A549 (cell line): ENCODE measurements at regions not wholly inside any gene's neighbourhood (a gene's known extent, or its start where the extent isn't known, plus 50 kb on each side); places are given as distances from the start of the nearest gene placed in this dataset.

Source experiments
- ATAC-seq, 2 experiments: fragments of 200-7000 bp in 1 of 2; fragments of >200 bp in 1 of 2; cut with Nextera tagmentation in 1 of 2; cut with Tn5 transposase in 1 of 2; 3 replicates each; pipeline versions ENCODE4 v1.8.0 to v1.9.1; 2018 to 2020; ENCODE audit warnings: mild to moderate bottlenecking in 1 of 2, moderate library complexity in 1 of 2
- CTCF ChIA-PET: fragments of 300-600 bp; sonication (Branson Sonifier 250); formaldehyde crosslinking; extraction: SDS; loops from one replicate; lab custom pipeline; 2021; ENCODE audit warnings: antibody characterized with exemption, inconsistent platforms; lab: Yijun Ruan, JAX
- POLR2A ChIA-PET: fragments of 350-600 bp; formaldehyde crosslinking; extraction: SDS; loops from one replicate; lab custom pipeline; 2021; ENCODE audit warnings: antibody characterized with exemption, inconsistent platforms; lab: Yijun Ruan, JAX
- DNase-seq, 2 experiments: peaks; one replicate each; pipeline versions ENCODE4 v3.0.0 to v3.0.0-alpha.2; 2011 to 2016; ENCODE audit warnings: low read depth in 1 of 2, low spot score in 1 of 2
- FAIRE-seq: peaks from 2 replicates; lab custom pipeline; 2011; peaks lifted over from hg19 to GRCh38; lab: Jason Lieb, UNC
- H3K27ac ChIP-seq, 2 experiments: fragments of >200 bp; sonication (Bioruptor Twin); formaldehyde crosslinking; 3 replicates each; pipeline ENCODE4 v1.5.1; 2016 to 2017
- H3K4me1 ChIP-seq: fragments of >200 bp; sonication (Bioruptor Twin); formaldehyde crosslinking; 3 replicates; pipeline ENCODE4 v1.6.1; 2016
- H3K4me2 ChIP-seq: fragments of >200 bp; sonication (Bioruptor Twin); formaldehyde crosslinking; 3 replicates; pipeline ENCODE4 v1.6.1; 2016
- H3K4me3 ChIP-seq: fragments of >200 bp; sonication (Bioruptor Twin); formaldehyde crosslinking; 3 replicates; pipeline ENCODE4 v1.5.1; 2016
- H3K9me3 ChIP-seq: fragments of >200 bp; sonication (Bioruptor Twin); formaldehyde crosslinking; 3 replicates; pipeline ENCODE4 v1.6.1; 2016
- BHLHE40 ChIP-seq: IDR thresholded peaks from 2 replicates; pipeline ENCODE4 v1.6.1; 2012; ENCODE audit warnings: low read depth, low read length, inconsistent platforms
- CBX8 ChIP-seq: fragments of 200-600 bp; sonication (generic); IDR thresholded peaks from 2 replicates; pipeline ENCODE4 v1.6.1; 2016
- CHD4 ChIP-seq: fragments of 200-600 bp; sonication (generic); IDR thresholded peaks from 2 replicates; pipeline ENCODE4 v1.6.1; 2016; ENCODE audit warnings: antibody characterized with exemption, mild to moderate bottlenecking, borderline replicate concordance
- EHF ChIP-seq: fragments of 250-450 bp; sonication (Bioruptor Pico); IDR thresholded peaks from 2 replicates; pipeline ENCODE4 v1.5.0; 2020; ENCODE audit warnings: mild to moderate bottlenecking
- ESRRA ChIP-seq: fragments of 150-350 bp; IDR thresholded peaks from 2 replicates; pipeline ENCODE4 v1.6.1; 2014; ENCODE audit warnings: mild to moderate bottlenecking, low read length, borderline replicate concordance
- HDAC2 ChIP-seq: fragments of 200-600 bp; sonication (generic); IDR thresholded peaks from 2 replicates; pipeline ENCODE4 v1.6.1; 2016
- HOXB13 ChIP-seq: fragments of 250-450 bp; sonication (Bioruptor Pico); IDR thresholded peaks from 2 replicates; pipeline ENCODE4 v1.5.0; 2020; ENCODE audit warnings: low read depth, mild to moderate bottlenecking, moderate library complexity
- MAFK ChIP-seq: fragments of 450-650 bp; IDR thresholded peaks from 2 replicates; pipeline ENCODE4 v1.6.1; 2014; ENCODE audit not compliant: partially characterized antibody
- MAZ ChIP-seq: fragments of 150-350 bp; IDR thresholded peaks from 2 replicates; pipeline ENCODE4 v1.6.1; 2014; ENCODE audit warnings: antibody characterized with exemption, low read depth, low read length, borderline replicate concordance
- NPAS2 ChIP-seq: fragments of 250-450 bp; sonication (Bioruptor Pico); IDR thresholded peaks from 2 replicates; pipeline ENCODE4 v1.8.0; 2022; ENCODE audit warnings: mild to moderate bottlenecking, moderate library complexity, borderline replicate concordance
- RAD21 ChIP-seq, 2 experiments: fragments of >200 bp in 1 of 2; sonication (Bioruptor Twin) in 1 of 2; formaldehyde crosslinking in 1 of 2; IDR thresholded peaks in 1 of 2; conservative IDR thresholded peaks in 1 of 2; 2 replicates in 1 of 2; 3 replicates in 1 of 2; pipeline ENCODE4 v1.6.1; 2012 to 2018; ENCODE audit warnings: inconsistent platforms in 1 of 2
- REST ChIP-seq: fragments of 200-600 bp; sonication (generic); IDR thresholded peaks from 2 replicates; pipeline ENCODE4 v1.6.1; 2016; ENCODE audit warnings: antibody characterized with exemption, mild to moderate bottlenecking, moderate library complexity
- SMC3 ChIP-seq: fragments of >200 bp; sonication (Bioruptor Twin); formaldehyde crosslinking; IDR thresholded peaks from 3 replicates; pipeline ENCODE4 v1.6.1; 2018; ENCODE audit warnings: inconsistent platforms
- SREBF2 ChIP-seq: fragments of 450-650 bp; IDR thresholded peaks from 2 replicates; pipeline ENCODE4 v1.6.1; 2014; ENCODE audit warnings: mild to moderate bottlenecking, moderate library complexity
- WGBS: methylation state at CpG from one replicate; pipeline ENCODE4 v1.1.6; 2017; ENCODE audit errors: missing lambda C conversion rate; 5-methylcytosine and 5-hydroxymethylcytosine counted together
- TF ChIP-seq, protein P1 (sequence below): IDR thresholded peaks from 2 replicates; pipeline ENCODE4 v1.6.1; 2012

- WGBS: 93% methylated on average over 4 of the region's 4 CpGs
- TF ChIP-seq, protein P1, sequence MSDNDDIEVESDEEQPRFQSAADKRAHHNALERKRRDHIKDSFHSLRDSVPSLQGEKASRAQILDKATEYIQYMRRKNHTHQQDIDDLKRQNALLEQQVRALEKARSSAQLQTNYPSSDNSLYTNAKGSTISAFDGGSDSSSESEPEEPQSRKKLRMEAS: no peak
- TF ChIP-seq CHD4 (no peak), SREBF2 (no peak), NPAS2 (CRISPR knock-in tag) (no peak), MAFK (no peak), BHLHE40 (no peak), SMC3 (no peak), HDAC2 (no peak), MAZ (no peak), CBX8 (no peak), REST (no peak), ESRRA (no peak)
- H3K27ac ChIP-seq: peak overlapping the region in 1 of 2 experiments; percentile 29; a peak in 2 of 6 replicates
- ATAC-seq: no peak
- no peak overlapping the region for H3K4me3 ChIP-seq
- H3K9me3 ChIP-seq: no peaks in the 10 kb centered on the region
- H3K4me2 ChIP-seq: no peak overlapping the region
- POLR2A ChIA-PET: no interaction called here
- 0 out of 3 replicates have a peak, but pooled peaks cover 5% of the 10 kb centered on the region for H3K4me1 ChIP-seq
- CTCF ChIA-PET: interaction anchor here (0.6 to 5.1 kb wide), 12 partner anchors 9 to 411 kb away, joined by 3 to 32 read pairs (median 4); partner anchors contain the start of gene SSBP2
- no peak for FAIRE-seq
- no peak for DNase-seq
Measured at GRCh38 chr5:81837667-81838306, 86.9 kb upstream of the SSBP2 start.

GRCh38 chr5:81835814-81836367 lies 85.0 kb upstream of the SSBP2 start:
- FAIRE-seq: no peak
- CTCF ChIA-PET: interaction anchor here (0.8 to 5.1 kb wide), 4 partner anchors 9 to 329 kb away, joined by 3 to 32 read pairs (median 4); no protein-coding TSS in a partner anchor
- WGBS: 69% methylated on average over 4 of the region's 4 CpGs

More at GRCh38 chr5:81835814-81836367, 85.0 kb upstream of the SSBP2 start:
- 0 out of 3 replicates have a peak, but pooled peaks cover 5% of the 10 kb centered on the region for H3K4me1 ChIP-seq
- ATAC-seq: no peak
- no peaks in the 10 kb centered on the region for H3K9me3 ChIP-seq
- H3K4me2 ChIP-seq: no peak overlapping the region
- no peak for DNase-seq
- TF ChIP-seq CHD4: no peak
- TF ChIP-seq RAD21 (conservative IDR thresholded peaks at IDR 0.05 in 1 of 2, IDR thresholded peaks at IDR 0.05 in 1 of 2): no peak
- TF ChIP-seq HOXB13 (CRISPR knock-in tag): no peak
- TF ChIP-seq EHF (CRISPR knock-in tag): no peak
- no peak for TF ChIP-seq REST
- no peak for TF ChIP-seq HDAC2
- TF ChIP-seq, all 56 proteins: peak for 0
- no peak overlapping the region for H3K27ac ChIP-seq
- H3K4me3 ChIP-seq: no peak overlapping the region
- POLR2A ChIA-PET: interaction anchor here (1.4 kb wide), 1 partner anchor 85 kb away, joined by 3 read pairs; the partner anchor contains the start of gene SSBP2
